Upper lobe of left lung (tissue), 6 donors: ENCODE measurements at regions not wholly inside any gene's neighbourhood (a gene's known extent, or its start where the extent isn't known, plus 50 kb on each side); places are given as distances from the start of the nearest gene placed in this dataset.

Source experiments
- ATAC-seq, 2 donors: fragments of 200-7000 bp; cut with Tn5 transposase; one replicate each; pipeline ENCODE4 v1.9.1; 2022; ENCODE audit warnings: mild to moderate bottlenecking in 2 of 2, moderate library complexity in 2 of 2; ENCODE audit not compliant: low FRiP score in 2 of 2
- DNase-seq, 2 donors: peaks; one replicate each; pipeline ENCODE4 v3.0.0-alpha.2; 2019 to 2020
- H3K27ac ChIP-seq, 4 donors: fragments of 200-600 bp; sonication (generic); one replicate each; pipeline ENCODE4 v1.5.1; 2016 to 2019
- H3K27me3 ChIP-seq, 4 donors: fragments of 200-600 bp; sonication (generic); one replicate each; pipeline ENCODE4 v1.5.1; 2017 to 2019
- H3K36me3 ChIP-seq, 4 donors: fragments of 200-600 bp; sonication (generic); one replicate each; pipeline ENCODE4 v1.5.1; 2016 to 2019
- H3K4me1 ChIP-seq, 4 donors: fragments of 200-600 bp; sonication (generic); one replicate each; pipeline ENCODE4 v1.5.1; 2018 to 2019
- H3K4me3 ChIP-seq, 4 donors: fragments of 200-600 bp; sonication (generic); one replicate each; pipeline ENCODE4 v1.5.1; 2017 to 2019; ENCODE audit warnings: mild to moderate bottlenecking in 2 of 4, moderate library complexity in 1 of 4
- H3K9me3 ChIP-seq, 4 donors: fragments of 200-600 bp; sonication (generic); one replicate each; pipeline ENCODE4 v1.5.1; 2018 to 2019
- CTCF ChIP-seq, 6 experiments: fragments of 450-650 bp in 4 of 6; fragments of 200-600 bp in 2 of 6; sonication (generic) in 2 of 6; IDR thresholded peaks; one replicate each; pipeline ENCODE4 v1.5.1; 2016 to 2019; ENCODE audit warnings: antibody characterized with exemption in 6 of 6
- EP300 ChIP-seq, 4 donors: sonication (generic); formaldehyde crosslinking; IDR thresholded peaks; one replicate each; pipeline ENCODE4 v1.5.1; 2017; ENCODE audit warnings: antibody characterized with exemption in 4 of 4, control low read depth in 2 of 4
- POLR2A ChIP-seq, 4 donors: fragments of 450-650 bp; IDR thresholded peaks; one replicate each; pipeline ENCODE4 v1.5.1; 2016 to 2017; ENCODE audit warnings: antibody characterized with exemption in 4 of 4, mild to moderate bottlenecking in 2 of 4
- POLR2AphosphoS5 ChIP-seq, 2 donors: sonication (generic); formaldehyde crosslinking; IDR thresholded peaks; one replicate each; pipeline ENCODE4 v1.5.1; 2017; ENCODE audit warnings: antibody characterized with exemption in 2 of 2
- WGBS, 2 donors: methylation state at CpG; one replicate each; pipeline ENCODE4 v1.1.5; 2017 to 2018; 5-methylcytosine and 5-hydroxymethylcytosine counted together
- donor health status: DM: no; HTN: no; CAD: no; lungs with moderate emphysema.
- donor health status: DM: no; HTN: yes; CAD: no; lungs with severe emphysema.

- 47 to 71% methylated on average over 2 of the region's 2 CpGs for WGBS, 2 donors
- no peak for DNase-seq
- Histone ChIP-seq H3K4me1 (no peaks in the 10 kb centered on the region), H3K36me3 (no peaks in the 10 kb centered on the region), H3K27me3 (no peaks in the 10 kb centered on the region), H3K4me3 (no peak overlapping the region), H3K9me3 (peaks cover 0 to 3% (median 0%) of the 10 kb centered on the region in 4 donors), H3K27ac (no peak overlapping the region)
- no peak for TF ChIP-seq EP300 (IDR thresholded peaks at IDR 0.05)
- no peak for TF ChIP-seq POLR2A (IDR thresholded peaks at IDR 0.05)
- TF ChIP-seq POLR2AphosphoS5 (IDR thresholded peaks at IDR 0.05): no peak
- no peak for TF ChIP-seq CTCF (IDR thresholded peaks at IDR 0.05)
- no peak for ATAC-seq
These were observed 167.0 kb downstream of the INSIG2 start for GRCh38 chr2:118255301-118255700.

GRCh38 chr2:118254116-118254515, 165.8 kb downstream of the INSIG2 start:
- DNase-seq: no peak
- Histone ChIP-seq H3K27ac (no peak overlapping the region), H3K9me3 (peaks cover 0 to 1% (median 0%) of the 10 kb centered on the region in 4 donors), H3K27me3 (no peaks in the 10 kb centered on the region), H3K36me3 (no peaks in the 10 kb centered on the region), H3K4me1 (no peaks in the 10 kb centered on the region), H3K4me3 (no peak overlapping the region)
- 74 to 75% methylated on average over 2 of the region's 2 CpGs for WGBS, 2 donors
- ATAC-seq: no peak
- TF ChIP-seq CTCF (IDR thresholded peaks at IDR 0.05) (no peak), POLR2AphosphoS5 (IDR thresholded peaks at IDR 0.05) (no peak), EP300 (IDR thresholded peaks at IDR 0.05) (no peak), POLR2A (IDR thresholded peaks at IDR 0.05) (no peak)

- WGBS, 2 donors: 74 to 75% methylated on average over 3 of the region's 3 CpGs
- H3K4me1 ChIP-seq: no peaks in the 10 kb centered on the region
- H3K36me3 ChIP-seq: no peaks in the 10 kb centered on the region
- no peaks in the 10 kb centered on the region for H3K9me3 ChIP-seq
- no peak overlapping the region for H3K27ac ChIP-seq
- TF ChIP-seq EP300 (IDR thresholded peaks at IDR 0.05): no peak
- TF ChIP-seq POLR2A (IDR thresholded peaks at IDR 0.05): no peak
- no peak for TF ChIP-seq POLR2AphosphoS5 (IDR thresholded peaks at IDR 0.05)
- no peak for TF ChIP-seq CTCF (IDR thresholded peaks at IDR 0.05)
- no peak for DNase-seq
- no peaks in the 10 kb centered on the region for H3K27me3 ChIP-seq
- no peak for ATAC-seq
- no peak overlapping the region for H3K4me3 ChIP-seq
These were observed 163.2 kb downstream of the INSIG2 start for GRCh38 chr2:118251427-118251826.

GRCh38 chr2:118250463-118250862, 162.2 kb downstream of the INSIG2 start:
- Histone ChIP-seq H3K27me3 (no peaks in the 10 kb centered on the region), H3K4me3 (no peak overlapping the region), H3K27ac (no peak overlapping the region), H3K36me3 (no peaks in the 10 kb centered on the region), H3K9me3 (no peaks in the 10 kb centered on the region), H3K4me1 (no peaks in the 10 kb centered on the region)
- 69 to 73% methylated on average over 4 to 5 of the region's 5 CpGs for WGBS, 2 donors
- TF ChIP-seq POLR2AphosphoS5 (IDR thresholded peaks at IDR 0.05): no peak
- TF ChIP-seq EP300 (IDR thresholded peaks at IDR 0.05): no peak
- TF ChIP-seq CTCF (IDR thresholded peaks at IDR 0.05): no peak
- TF ChIP-seq POLR2A (IDR thresholded peaks at IDR 0.05): no peak
- ATAC-seq (no peak), DNase-seq (no peak)

- no peaks in the 10 kb centered on the region for H3K27me3 ChIP-seq
- H3K36me3 ChIP-seq: no peaks in the 10 kb centered on the region
- ATAC-seq (no peak), DNase-seq (no peak)
- no peak for TF ChIP-seq POLR2AphosphoS5 (IDR thresholded peaks at IDR 0.05)
- no peak for TF ChIP-seq POLR2A (IDR thresholded peaks at IDR 0.05)
- TF ChIP-seq CTCF (IDR thresholded peaks at IDR 0.05): no peak
- no peak for TF ChIP-seq EP300 (IDR thresholded peaks at IDR 0.05)
- no peak overlapping the region for H3K27ac ChIP-seq
- no peaks in the 10 kb centered on the region for H3K9me3 ChIP-seq
- no peaks in the 10 kb centered on the region for H3K4me1 ChIP-seq
- WGBS, 2 donors: 51% methylated on average over 4 of the region's 4 CpGs
- no peak overlapping the region for H3K4me3 ChIP-seq
These were observed 161.7 kb downstream of the INSIG2 start for GRCh38 chr2:118250001-118250400.
